Heart right ventricle (tissue), 16 donors: ENCODE measurements at regions not wholly inside any gene's neighbourhood (a gene's known extent, or its start where the extent isn't known, plus 50 kb on each side); places are given as distances from the start of the nearest gene placed in this dataset.
"Not testable (repeated sequence)": the region's sequence is repeated elsewhere in the genome, so short reads cannot be mapped to it uniquely, and the experiment has no call there.

Experiments
- ATAC-seq, 8 donors: fragments of 200-7000 bp; cut with Tn5 transposase; one replicate each; pipeline ENCODE4 v1.9.1; 2020; ENCODE audit warnings: mild to moderate bottlenecking in 8 of 8, moderate library complexity in 8 of 8, moderate number of reproducible peaks in 1 of 8
- DNase-seq, 2 donors: peaks; one replicate each; pipeline ENCODE4 v3.0.0-alpha.2; 2020
- H3K27ac ChIP-seq, 10 donors: fragments of 200-600 bp; sonication (generic) in 2 of 10; one replicate each; pipeline versions ENCODE4 v1.5.0 to v1.8.0; 2020 to 2022; ENCODE audit warnings: mild to moderate bottlenecking in 3 of 10
- H3K27me3 ChIP-seq, 7 donors: fragments of 200-600 bp; one replicate each; pipeline ENCODE4 v1.8.0; 2021 to 2022; ENCODE audit warnings: mild to moderate bottlenecking in 2 of 7
- H3K36me3 ChIP-seq, 9 donors: fragments of 200-600 bp; sonication (generic) in 1 of 9; one replicate each; pipeline versions ENCODE4 v1.5.0 to v1.8.0; 2020 to 2022; ENCODE audit warnings: mild to moderate bottlenecking in 2 of 9
- H3K4me1 ChIP-seq, 9 donors: fragments of 200-600 bp; sonication (generic) in 1 of 9; one replicate each; pipeline versions ENCODE4 v1.5.0 to v1.8.0; 2020 to 2022; ENCODE audit warnings: mild to moderate bottlenecking in 4 of 9
- H3K4me3 ChIP-seq, 10 donors: fragments of 200-600 bp; sonication (generic) in 2 of 10; one replicate each; pipeline versions ENCODE4 v1.5.0 to v1.8.0; 2020 to 2022; ENCODE audit warnings: mild to moderate bottlenecking in 7 of 10, moderate library complexity in 2 of 10
- H3K9me3 ChIP-seq, 11 donors: fragments of 200-600 bp in 10 of 11; sonication (generic) in 2 of 11; one replicate each; pipeline versions ENCODE4 v1.5.0 to v1.8.0; 2013 to 2022; ENCODE audit warnings: mild to moderate bottlenecking in 2 of 11, control low read depth in 1 of 11, moderate library complexity in 1 of 11
- WGBS, 2 donors: extraction: QIAGEN DNeasy Blood & Tissue Kit; methylation state at CpG; one replicate each; pipeline ENCODE4 v1.1.7; 2013; ENCODE audit warnings: inconsistent platforms in 1 of 2; 5-methylcytosine and 5-hydroxymethylcytosine counted together
- intact Hi-C, 10 donors: fragments of 100-400 bp; cut with DNase I; formaldehyde crosslinking; loops; one replicate each; pipeline versions ENCODE4 v1.11.1 to v1.14.2; 2022
- TF ChIP-seq, protein P1 (sequence below), 9 donors: fragments of 200-600 bp; sonication (generic) in 2 of 9; IDR thresholded peaks; one replicate each; pipeline versions ENCODE4 v1.5.0 to v1.8.0; 2021 to 2022; ENCODE audit warnings: antibody characterized with exemption in 9 of 9, mild to moderate bottlenecking in 5 of 9, moderate library complexity in 1 of 9
- donor health status: Arrhythmogenic right ventricular cardiomyopathy.
- donor health status: ischemic (EF 13 %, LVEDD 7.1; RV severe dilation, severe dysfunction).
- donor health status: healthy with polysubstance abuse.
- donor health status: DM: no; HTN: yes; CAD: no.
- donor health status: DM: no; HTN: no; CAD: no.
- donor health status: ischemic (EF 25% LVEDD 6.9; RV normal size, moderate dysfunction).
- donor health status: ischemic (EF 25% LVEDD 5.7; RV mildly dilated, moderate dysfunction).
- donor health status: healthy.
- donor health status: DM: yes; HTN: yes; CAD: no.
- donor health status: Ischemic cardiomyopathy.
- donor health status: ischemic (EF 35%, LVEDD 5.7; RV mildly dilated, moderate dysfunction).
- donor health status: nonischemic (EF 11% LVEDD 7.7; RV severe dilation, severe dysfunction).
- donor health status: DM: yes; HTN: yes; CAD: no.
- donor health status: PGD.
- donor health status: ischemic (EF 29% LVEDD 5.4; RV normal size, mild dysfunction).
- donor health status: nonischemic (EF 23%, LVEDD 6.1; RV moderate dilation, normal function).

DNA sequence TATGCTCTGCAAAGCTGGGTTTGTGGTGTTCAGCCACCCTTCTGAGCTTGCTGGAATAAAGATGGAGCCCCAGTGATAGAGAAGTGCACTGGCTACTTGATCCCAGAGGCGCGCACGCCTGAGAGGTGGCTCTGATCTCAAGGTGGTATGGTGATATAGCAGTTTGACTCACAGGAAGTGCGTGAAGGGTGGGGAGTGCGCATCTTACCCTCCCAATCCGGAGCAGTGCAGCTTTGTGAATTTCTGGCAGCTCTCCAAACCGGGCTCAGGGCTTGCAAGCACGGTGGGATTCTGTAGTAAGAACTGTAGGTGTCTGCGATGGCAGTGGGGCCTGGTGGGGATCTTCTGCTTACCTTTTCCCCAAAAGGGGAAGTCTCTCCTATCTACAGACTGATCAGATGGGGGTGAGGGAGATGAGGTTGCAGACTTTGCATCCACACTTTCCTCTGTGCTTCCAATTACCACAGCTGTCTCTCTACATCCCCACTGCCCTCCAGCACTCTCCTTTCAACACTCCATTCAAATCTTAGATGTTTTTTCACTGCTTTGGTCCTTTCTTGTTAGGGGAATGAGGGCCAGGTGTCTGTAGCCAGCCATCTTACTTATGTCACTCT is 197.4 kb upstream of the SLC38A2 start:
- DNase-seq (no peak), ATAC-seq (no peak)
- Histone ChIP-seq H3K4me1 (peaks cover 0 to 25% (median 15%) of the 10 kb centered on the region in 9 donors), H3K9me3 (peaks cover 0 to 42% (median 18%) of the 10 kb centered on the region in 11 donors), H3K4me3 (no peak overlapping the region), H3K36me3 (no peaks in the 10 kb centered on the region), H3K27me3 (no peaks in the 10 kb centered on the region), H3K27ac (no peak overlapping the region)
- TF ChIP-seq, protein P1, sequence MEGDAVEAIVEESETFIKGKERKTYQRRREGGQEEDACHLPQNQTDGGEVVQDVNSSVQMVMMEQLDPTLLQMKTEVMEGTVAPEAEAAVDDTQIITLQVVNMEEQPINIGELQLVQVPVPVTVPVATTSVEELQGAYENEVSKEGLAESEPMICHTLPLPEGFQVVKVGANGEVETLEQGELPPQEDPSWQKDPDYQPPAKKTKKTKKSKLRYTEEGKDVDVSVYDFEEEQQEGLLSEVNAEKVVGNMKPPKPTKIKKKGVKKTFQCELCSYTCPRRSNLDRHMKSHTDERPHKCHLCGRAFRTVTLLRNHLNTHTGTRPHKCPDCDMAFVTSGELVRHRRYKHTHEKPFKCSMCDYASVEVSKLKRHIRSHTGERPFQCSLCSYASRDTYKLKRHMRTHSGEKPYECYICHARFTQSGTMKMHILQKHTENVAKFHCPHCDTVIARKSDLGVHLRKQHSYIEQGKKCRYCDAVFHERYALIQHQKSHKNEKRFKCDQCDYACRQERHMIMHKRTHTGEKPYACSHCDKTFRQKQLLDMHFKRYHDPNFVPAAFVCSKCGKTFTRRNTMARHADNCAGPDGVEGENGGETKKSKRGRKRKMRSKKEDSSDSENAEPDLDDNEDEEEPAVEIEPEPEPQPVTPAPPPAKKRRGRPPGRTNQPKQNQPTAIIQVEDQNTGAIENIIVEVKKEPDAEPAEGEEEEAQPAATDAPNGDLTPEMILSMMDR (IDR thresholded peaks at IDR 0.05) = no peak
- 89 to 92% methylated on average over 9 of the region's 9 CpGs for WGBS, 2 donors
- intact Hi-C loops = loop anchor here in 2 of 10 donors (10.0 kb wide), 1 partner anchor 85 kb away; no protein-coding TSS in a partner anchor

DNA sequence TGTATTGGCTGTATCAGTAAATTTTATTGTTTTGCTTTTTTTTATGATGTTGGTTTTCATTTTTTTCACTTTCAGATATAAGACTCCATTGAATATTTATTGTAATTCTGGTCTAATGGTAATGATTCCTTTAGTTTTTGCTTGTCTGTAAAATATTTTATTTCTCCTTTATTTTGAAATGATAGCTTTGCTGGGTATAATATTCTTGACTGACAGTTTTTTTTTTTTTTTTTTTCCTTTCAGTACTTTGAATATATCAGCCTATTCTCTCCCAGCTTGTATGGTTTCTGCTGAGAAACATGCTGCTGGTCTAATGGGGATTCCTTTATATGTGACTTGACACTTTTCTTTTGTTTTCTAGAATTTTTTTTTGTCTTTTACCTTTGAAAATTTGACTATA is 195.1 kb upstream of the SLC38A2 start:
- Histone ChIP-seq H3K4me3 (no peak overlapping the region), H3K4me1 (peaks cover 0 to 10% (median 6%) of the 10 kb centered on the region in 9 donors), H3K27me3 (no peaks in the 10 kb centered on the region), H3K36me3 (no peaks in the 10 kb centered on the region), H3K27ac (no peak overlapping the region), H3K9me3 (peaks cover 0 to 55% (median 19%) of the 10 kb centered on the region in 11 donors)
- intact Hi-C loops = loop anchor here in 1 of 10 donors (10.0 kb wide), 1 partner anchor 87 kb away; no protein-coding TSS in a partner anchor
- no peak for DNase-seq
- TF ChIP-seq, protein P1 (IDR thresholded peaks at IDR 0.05) = no peak
- ATAC-seq = no peak

DNA sequence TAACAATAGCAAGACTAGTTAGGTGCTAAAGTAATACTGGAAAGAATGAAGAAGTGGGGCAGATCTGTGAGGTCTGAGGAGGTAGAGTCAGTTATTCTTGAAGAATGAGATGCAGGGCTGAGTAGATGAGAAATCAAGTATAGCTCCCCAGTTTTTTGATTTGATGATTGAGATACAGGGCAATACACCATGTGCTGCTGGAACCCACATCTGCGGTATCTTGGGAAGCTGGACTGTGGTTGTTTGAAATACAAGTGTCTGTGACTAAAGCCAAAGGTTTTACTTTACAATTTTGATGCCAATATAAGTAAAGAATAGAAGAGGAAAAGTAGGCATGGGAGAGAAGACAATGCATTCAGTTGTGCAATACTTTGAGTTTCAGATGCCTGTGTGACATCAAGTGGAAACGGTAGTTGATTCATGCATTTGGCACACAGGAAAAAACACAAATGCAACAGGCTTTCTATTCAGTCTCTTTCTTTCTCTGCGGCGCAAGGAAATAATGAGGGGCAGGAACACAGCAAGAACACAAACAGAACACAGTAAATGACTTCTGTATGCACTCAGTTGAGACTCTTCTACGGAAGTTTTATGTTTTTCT is 190.2 kb upstream of the SLC38A2 start:
- DNase-seq = no peak
- peak in 1 of 8 donors; percentile 42 for ATAC-seq
- 63 to 74% methylated on average over 5 of the region's 5 CpGs for WGBS, 2 donors
- TF ChIP-seq, protein P1 (IDR thresholded peaks at IDR 0.05) = no peak
- intact Hi-C loops = loop anchor here in 1 of 10 donors (10.0 kb wide), 1 partner anchor 92 kb away; no protein-coding TSS in a partner anchor
- Histone ChIP-seq H3K27ac (peak overlapping the region in 1 of 10 donors; percentile 57), H3K4me3 (no peak overlapping the region), H3K27me3 (no peaks in the 10 kb centered on the region), H3K36me3 (no peaks in the 10 kb centered on the region), H3K9me3 (peaks cover 0 to 40% (median 14%) of the 10 kb centered on the region in 11 donors), H3K4me1 (peaks cover 0 to 21% (median 15%) of the 10 kb centered on the region in 9 donors)

DNA sequence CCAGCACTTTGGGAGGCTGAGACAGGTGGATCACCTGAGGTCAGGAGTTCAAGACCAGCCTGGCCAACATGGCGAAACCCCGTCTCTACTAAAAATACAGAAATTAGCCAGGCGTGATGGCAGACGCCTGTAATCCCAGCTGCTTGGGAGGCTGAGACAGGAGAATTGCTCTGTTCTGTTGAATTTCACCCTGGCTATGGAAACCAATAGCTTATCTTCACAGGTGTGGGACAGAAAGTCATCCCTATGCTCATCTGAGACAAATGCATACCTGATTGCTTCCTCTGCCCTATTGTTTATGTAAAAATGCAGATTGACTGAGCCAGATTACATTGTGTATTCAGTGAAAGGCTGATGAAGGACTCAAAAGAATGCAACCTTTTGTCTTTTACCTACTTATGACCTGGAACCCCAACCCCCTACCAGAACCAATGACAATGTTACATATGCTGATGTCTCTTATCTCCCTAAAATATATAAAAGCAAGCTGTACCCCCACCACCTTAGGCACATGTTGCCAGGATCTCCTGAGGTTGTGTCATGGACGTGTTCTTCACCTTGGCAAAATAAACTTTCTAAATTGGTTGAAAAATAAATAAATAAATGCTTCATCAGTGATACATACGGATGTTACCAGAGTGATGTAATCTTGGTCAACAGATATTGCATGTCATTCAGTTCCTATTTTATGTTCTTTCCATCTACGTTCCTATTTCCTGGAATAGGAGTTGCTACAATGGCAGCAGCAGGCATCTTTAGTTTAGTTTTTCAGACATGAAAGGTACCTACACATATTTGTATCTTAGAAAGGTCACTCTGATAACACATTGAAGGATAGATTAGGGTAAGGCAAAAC is 189.4 kb upstream of the SLC38A2 start:
- peaks cover 0 to 33% (median 11%) of the 10 kb centered on the region in 11 donors for H3K9me3 ChIP-seq
- not testable (repeated sequence) for DNase-seq, H3K36me3 ChIP-seq, H3K27me3 ChIP-seq, H3K4me3 ChIP-seq, ATAC-seq
- WGBS, 2 donors = 85 to 90% methylated on average over 7 of the region's 7 CpGs
- intact Hi-C loops = loop anchor here in 1 of 10 donors (10.0 kb wide), 1 partner anchor 93 kb away; no protein-coding TSS in a partner anchor
- peak overlapping the region in 1 of 10 donors; percentile 57 for H3K27ac ChIP-seq
- peaks cover 0 to 23% (median 15%) of the 10 kb centered on the region in 9 donors for H3K4me1 ChIP-seq
